ENCODE measurements at regions not wholly inside any gene's neighbourhood (a gene's known extent, or its start where the extent isn't known, plus 50 kb on each side); places are given as distances from the start of the nearest gene placed in this dataset.

GRCh38 chr4:115850799-115851509 lies 737.5 kb upstream of the NDST4 start:
- no peak overlapping the region for H3K9ac ChIP-seq (ENCODE audit: low read depth in 1 of 2, low read length in 2 of 2)
- no peaks in the 10 kb centered on the region for H3K36me3 ChIP-seq (ENCODE audit: control insufficient read depth in 2 of 2, insufficient read depth in 2 of 2, low read length in 2 of 2)
- H3K27ac ChIP-seq (ENCODE audit: low read depth in 2 of 2, low read length in 2 of 2) = no peak overlapping the region
- H3K4me1 ChIP-seq (ENCODE audit: control insufficient read depth in 2 of 2, insufficient read depth in 2 of 2, low read length in 2 of 2) = no peaks in the 10 kb centered on the region
- H3K4me3 ChIP-seq (ENCODE audit: low read length in 2 of 2) = no peak overlapping the region
- no peaks in the 10 kb centered on the region for H3K27me3 ChIP-seq (ENCODE audit: control insufficient read depth in 2 of 2, insufficient read depth in 2 of 2, low read length in 2 of 2)
- no peaks in the 10 kb centered on the region for H3K9me3 ChIP-seq (ENCODE audit: control insufficient read depth in 2 of 2, low read length in 2 of 2)

DNA sequence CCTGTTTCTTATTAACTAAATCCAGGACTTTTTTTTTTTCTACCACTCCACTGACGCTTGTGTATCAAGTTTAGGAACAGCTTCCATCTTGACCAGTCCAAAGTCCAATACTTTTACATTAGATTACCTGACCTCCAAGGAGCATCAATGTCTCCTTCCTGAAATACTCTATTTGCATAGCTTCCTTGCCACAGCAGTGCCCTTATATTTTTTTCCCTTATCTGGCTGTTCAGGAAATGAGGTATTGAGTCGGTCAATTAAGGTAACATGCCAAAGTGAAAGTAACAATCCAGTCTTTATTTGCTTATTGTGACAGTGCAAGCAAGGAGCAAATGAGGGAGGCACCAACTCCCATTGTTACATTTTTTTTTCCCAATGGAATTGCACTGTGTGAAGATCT lies 730.8 kb upstream of the NDST4 start:
- H3K9me3 ChIP-seq (ENCODE audit: control insufficient read depth in 2 of 2, low read length in 2 of 2) = no peaks in the 10 kb centered on the region
- H3K9ac ChIP-seq (ENCODE audit: low read depth in 1 of 2, low read length in 2 of 2) = no peak overlapping the region
- H3K36me3 ChIP-seq (ENCODE audit: control insufficient read depth in 2 of 2, insufficient read depth in 2 of 2, low read length in 2 of 2) = no peaks in the 10 kb centered on the region
- no peak overlapping the region for H3K4me3 ChIP-seq (ENCODE audit: low read length in 2 of 2)
- no peaks in the 10 kb centered on the region for H3K4me1 ChIP-seq (ENCODE audit: control insufficient read depth in 2 of 2, insufficient read depth in 2 of 2, low read length in 2 of 2)
- H3K27me3 ChIP-seq (ENCODE audit: control insufficient read depth in 2 of 2, insufficient read depth in 2 of 2, low read length in 2 of 2) = no peaks in the 10 kb centered on the region
- H3K27ac ChIP-seq (ENCODE audit: low read depth in 2 of 2, low read length in 2 of 2) = no peak overlapping the region

DNA sequence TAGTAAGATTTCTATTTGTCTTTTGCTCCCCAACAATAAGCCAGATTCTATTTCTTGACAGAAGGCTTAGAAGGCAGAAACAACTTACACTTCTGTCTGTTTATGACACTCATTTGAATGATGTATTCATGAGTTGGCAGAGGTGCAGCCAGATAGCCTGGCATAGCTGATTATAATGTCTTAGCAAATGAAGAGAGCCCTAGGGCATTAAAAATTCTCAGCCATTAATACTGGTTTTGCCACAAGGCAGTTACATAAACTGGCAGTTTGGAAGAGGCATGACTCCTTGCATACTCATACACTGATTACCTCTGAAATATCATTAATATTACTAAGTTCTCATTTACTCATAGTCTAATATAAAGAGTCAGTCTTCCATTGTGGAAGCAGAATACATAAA lies 728.5 kb upstream of the NDST4 start:
- Histone ChIP-seq H3K4me3 (ENCODE audit: low read length in 2 of 2) (no peak overlapping the region), H3K36me3 (ENCODE audit: control insufficient read depth in 2 of 2, insufficient read depth in 2 of 2, low read length in 2 of 2) (no peaks in the 10 kb centered on the region), H3K9ac (ENCODE audit: low read depth in 1 of 2, low read length in 2 of 2) (no peak overlapping the region), H3K4me1 (ENCODE audit: control insufficient read depth in 2 of 2, insufficient read depth in 2 of 2, low read length in 2 of 2) (no peaks in the 10 kb centered on the region), H3K27ac (ENCODE audit: low read depth in 2 of 2, low read length in 2 of 2) (no peak overlapping the region), H3K9me3 (ENCODE audit: control insufficient read depth in 2 of 2, low read length in 2 of 2) (no peaks in the 10 kb centered on the region), H3K27me3 (ENCODE audit: control insufficient read depth in 2 of 2, insufficient read depth in 2 of 2, low read length in 2 of 2) (no peaks in the 10 kb centered on the region)

GRCh38 chr4:115834441-115834840 lies 721.0 kb upstream of the NDST4 start:
- Histone ChIP-seq H3K9ac (ENCODE audit: low read depth in 1 of 2, low read length in 2 of 2) (no peak overlapping the region), H3K4me1 (ENCODE audit: control insufficient read depth in 2 of 2, insufficient read depth in 2 of 2, low read length in 2 of 2) (no peaks in the 10 kb centered on the region), H3K36me3 (ENCODE audit: control insufficient read depth in 2 of 2, insufficient read depth in 2 of 2, low read length in 2 of 2) (no peaks in the 10 kb centered on the region), H3K9me3 (ENCODE audit: control insufficient read depth in 2 of 2, low read length in 2 of 2) (no peaks in the 10 kb centered on the region), H3K27me3 (ENCODE audit: control insufficient read depth in 2 of 2, insufficient read depth in 2 of 2, low read length in 2 of 2) (no peaks in the 10 kb centered on the region), H3K27ac (ENCODE audit: low read depth in 2 of 2, low read length in 2 of 2) (no peak overlapping the region), H3K4me3 (ENCODE audit: low read length in 2 of 2) (no peak overlapping the region)

GRCh38 chr4:115824630-115825029 lies 711.2 kb upstream of the NDST4 start:
- H3K9ac ChIP-seq (ENCODE audit: low read depth in 1 of 2, low read length in 2 of 2) = no peak overlapping the region
- no peak overlapping the region for H3K27ac ChIP-seq (ENCODE audit: low read depth in 2 of 2, low read length in 2 of 2)
- H3K27me3 ChIP-seq (ENCODE audit: control insufficient read depth in 2 of 2, insufficient read depth in 2 of 2, low read length in 2 of 2) = no peaks in the 10 kb centered on the region
- no peak overlapping the region for H3K4me3 ChIP-seq (ENCODE audit: low read length in 2 of 2)
- no peaks in the 10 kb centered on the region for H3K36me3 ChIP-seq (ENCODE audit: control insufficient read depth in 2 of 2, insufficient read depth in 2 of 2, low read length in 2 of 2)
- H3K9me3 ChIP-seq (ENCODE audit: control insufficient read depth in 2 of 2, low read length in 2 of 2) = no peaks in the 10 kb centered on the region
- H3K4me1 ChIP-seq (ENCODE audit: control insufficient read depth in 2 of 2, insufficient read depth in 2 of 2, low read length in 2 of 2) = no peaks in the 10 kb centered on the region

GRCh38 chr4:115803825-115804224 lies 690.4 kb upstream of the NDST4 start:
- no peak overlapping the region for H3K9ac ChIP-seq (ENCODE audit: low read depth in 1 of 2, low read length in 2 of 2)
- no peaks in the 10 kb centered on the region for H3K27me3 ChIP-seq (ENCODE audit: control insufficient read depth in 2 of 2, insufficient read depth in 2 of 2, low read length in 2 of 2)
- no peaks in the 10 kb centered on the region for H3K9me3 ChIP-seq (ENCODE audit: control insufficient read depth in 2 of 2, low read length in 2 of 2)
- no peak overlapping the region for H3K4me3 ChIP-seq (ENCODE audit: low read length in 2 of 2)
- no peaks in the 10 kb centered on the region for H3K36me3 ChIP-seq (ENCODE audit: control insufficient read depth in 2 of 2, insufficient read depth in 2 of 2, low read length in 2 of 2)
- no peak overlapping the region for H3K27ac ChIP-seq (ENCODE audit: low read depth in 2 of 2, low read length in 2 of 2)
- no peaks in the 10 kb centered on the region for H3K4me1 ChIP-seq (ENCODE audit: control insufficient read depth in 2 of 2, insufficient read depth in 2 of 2, low read length in 2 of 2)

DNA sequence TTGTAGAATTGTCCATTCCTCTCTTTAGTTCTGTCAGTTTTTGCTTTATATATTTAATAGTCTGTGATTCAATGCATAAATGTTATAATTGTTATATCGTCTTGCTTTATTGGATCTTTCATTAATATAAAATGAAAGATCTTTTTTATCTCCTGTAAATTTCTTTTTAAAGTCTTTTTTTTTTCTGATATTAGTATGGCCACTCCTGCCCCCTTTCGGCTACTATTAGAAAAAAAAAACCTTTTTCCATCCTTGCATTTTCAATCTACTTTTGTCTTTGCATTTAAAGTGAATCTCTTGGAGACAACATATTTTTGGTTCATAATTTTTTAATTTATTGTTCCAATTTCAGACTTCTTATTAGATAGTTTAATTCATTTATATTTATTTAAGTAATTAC lies 677.4 kb upstream of the NDST4 start:
- no peaks in the 10 kb centered on the region for H3K27me3 ChIP-seq (ENCODE audit: control insufficient read depth in 2 of 2, insufficient read depth in 2 of 2, low read length in 2 of 2)
- H3K9me3 ChIP-seq (ENCODE audit: control insufficient read depth in 2 of 2, low read length in 2 of 2) = no peaks in the 10 kb centered on the region
- no peak overlapping the region for H3K9ac ChIP-seq (ENCODE audit: low read depth in 1 of 2, low read length in 2 of 2)
- no peak overlapping the region for H3K27ac ChIP-seq (ENCODE audit: low read depth in 2 of 2, low read length in 2 of 2)
- no peaks in the 10 kb centered on the region for H3K4me1 ChIP-seq (ENCODE audit: control insufficient read depth in 2 of 2, insufficient read depth in 2 of 2, low read length in 2 of 2)
- no peaks in the 10 kb centered on the region for H3K36me3 ChIP-seq (ENCODE audit: control insufficient read depth in 2 of 2, insufficient read depth in 2 of 2, low read length in 2 of 2)
- H3K4me3 ChIP-seq (ENCODE audit: low read length in 2 of 2) = no peak overlapping the region

DNA sequence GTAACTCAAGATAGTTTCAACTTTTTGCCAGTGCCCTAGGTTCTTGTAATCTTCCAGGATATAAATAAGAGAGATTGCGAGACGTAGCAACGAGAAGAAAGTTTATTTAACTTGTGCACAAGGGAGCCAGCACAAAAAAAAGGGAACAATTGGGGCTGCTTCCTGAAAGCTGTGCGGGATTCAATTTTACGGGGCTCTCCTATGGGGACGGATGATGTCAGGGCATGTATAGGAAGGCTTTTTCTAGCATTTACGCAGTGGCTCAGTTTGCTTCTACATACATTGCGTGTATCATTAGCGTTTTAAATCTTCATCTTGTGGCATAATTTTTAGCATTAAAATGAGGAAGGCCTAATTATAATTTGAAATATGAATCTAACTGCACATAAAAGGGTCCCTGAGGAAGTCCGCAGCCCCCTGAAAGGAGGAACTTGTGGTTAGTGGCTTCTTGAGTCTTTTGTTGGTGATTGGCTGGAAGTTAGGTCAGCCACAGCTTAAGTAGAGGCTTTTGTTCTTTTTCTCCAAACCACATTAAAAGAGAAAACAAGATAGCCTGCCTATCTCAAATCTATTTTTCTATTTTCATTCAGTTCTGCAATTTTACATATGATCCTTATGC lies 668.2 kb upstream of the NDST4 start:
- H3K4me1 ChIP-seq (ENCODE audit: control insufficient read depth in 2 of 2, insufficient read depth in 2 of 2, low read length in 2 of 2) = no peaks in the 10 kb centered on the region
- H3K9ac ChIP-seq (ENCODE audit: low read depth in 1 of 2, low read length in 2 of 2) = no peak overlapping the region
- H3K27ac ChIP-seq (ENCODE audit: low read depth in 2 of 2, low read length in 2 of 2) = no peak overlapping the region
- no peaks in the 10 kb centered on the region for H3K9me3 ChIP-seq (ENCODE audit: control insufficient read depth in 2 of 2, low read length in 2 of 2)
- H3K36me3 ChIP-seq (ENCODE audit: control insufficient read depth in 2 of 2, insufficient read depth in 2 of 2, low read length in 2 of 2) = no peaks in the 10 kb centered on the region
- no peak overlapping the region for H3K4me3 ChIP-seq (ENCODE audit: low read length in 2 of 2)
- no peaks in the 10 kb centered on the region for H3K27me3 ChIP-seq (ENCODE audit: control insufficient read depth in 2 of 2, insufficient read depth in 2 of 2, low read length in 2 of 2)

DNA sequence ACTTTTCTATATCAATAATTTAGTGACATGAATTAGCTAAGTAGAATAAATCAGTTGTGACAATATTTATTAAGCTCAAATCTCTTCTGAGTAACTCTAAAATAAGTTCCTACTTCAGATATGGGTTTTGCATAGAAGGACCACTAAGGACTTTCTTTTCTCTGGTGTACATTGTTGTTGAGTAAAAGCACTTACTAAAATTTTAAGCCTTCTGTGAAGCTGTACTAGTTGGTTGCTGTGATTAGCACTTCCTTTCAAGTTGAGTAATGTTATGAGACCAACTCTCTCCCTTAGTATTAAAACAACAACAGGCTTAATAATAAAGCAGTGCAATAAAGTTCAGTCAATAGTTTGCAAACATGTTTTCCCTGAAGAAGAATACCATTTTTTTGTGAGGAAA lies 667.4 kb upstream of the NDST4 start:
- Histone ChIP-seq H3K9me3 (ENCODE audit: control insufficient read depth in 2 of 2, low read length in 2 of 2) (no peaks in the 10 kb centered on the region), H3K27ac (ENCODE audit: low read depth in 2 of 2, low read length in 2 of 2) (no peak overlapping the region), H3K4me3 (ENCODE audit: low read length in 2 of 2) (no peak overlapping the region), H3K9ac (ENCODE audit: low read depth in 1 of 2, low read length in 2 of 2) (no peak overlapping the region), H3K36me3 (ENCODE audit: control insufficient read depth in 2 of 2, insufficient read depth in 2 of 2, low read length in 2 of 2) (no peaks in the 10 kb centered on the region), H3K4me1 (ENCODE audit: control insufficient read depth in 2 of 2, insufficient read depth in 2 of 2, low read length in 2 of 2) (no peaks in the 10 kb centered on the region), H3K27me3 (ENCODE audit: control insufficient read depth in 2 of 2, insufficient read depth in 2 of 2, low read length in 2 of 2) (no peaks in the 10 kb centered on the region)

- Histone ChIP-seq H3K9me3 (ENCODE audit: control insufficient read depth in 2 of 2, low read length in 2 of 2) (no peaks in the 10 kb centered on the region), H3K4me3 (ENCODE audit: low read length in 2 of 2) (no peak overlapping the region), H3K36me3 (ENCODE audit: control insufficient read depth in 2 of 2, insufficient read depth in 2 of 2, low read length in 2 of 2) (no peaks in the 10 kb centered on the region), H3K9ac (ENCODE audit: low read depth in 1 of 2, low read length in 2 of 2) (no peak overlapping the region), H3K27ac (ENCODE audit: low read depth in 2 of 2, low read length in 2 of 2) (no peak overlapping the region), H3K27me3 (ENCODE audit: control insufficient read depth in 2 of 2, insufficient read depth in 2 of 2, low read length in 2 of 2) (no peaks in the 10 kb centered on the region), H3K4me1 (ENCODE audit: control insufficient read depth in 2 of 2, insufficient read depth in 2 of 2, low read length in 2 of 2) (no peaks in the 10 kb centered on the region)
These were observed 666.8 kb upstream of the NDST4 start for GRCh38 chr4:115780268-115780667.
